ENCODE measurements at regions not wholly inside any gene's neighbourhood (a gene's known extent, or its start where the extent isn't known, plus 50 kb on each side); places are given as distances from the start of the nearest gene placed in this dataset.

DNA sequence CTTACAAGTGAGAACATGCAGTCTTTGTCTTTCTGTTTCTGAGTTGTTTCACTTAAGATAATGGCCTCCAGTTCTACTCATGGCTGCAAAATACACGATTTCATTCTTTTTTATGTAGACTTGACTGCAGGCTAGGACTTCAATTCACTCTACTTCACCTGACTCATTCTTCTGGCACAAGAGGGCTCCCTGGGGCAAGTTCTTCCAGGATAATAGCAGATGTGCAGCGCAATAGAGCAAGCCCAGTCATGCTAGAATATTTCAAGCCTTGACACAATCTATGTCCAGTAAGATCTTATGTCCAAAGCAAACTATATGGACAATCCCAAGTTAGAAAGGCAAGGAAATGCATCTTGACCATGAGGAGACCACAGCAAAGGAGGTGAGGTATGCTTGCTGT is 211.7 kb upstream of the GADL1 start:
- H3K79me2 ChIP-seq (ENCODE audit: insufficient read depth, low read length): no peaks in the 10 kb centered on the region
- H2AFZ ChIP-seq (ENCODE audit: low read length): no peak overlapping the region
- H3K9ac ChIP-seq (ENCODE audit: extremely low read depth, insufficient read length, low read length): no peak overlapping the region
- no peak overlapping the region for H3K4me3 Mint-ChIP-seq
- H2AK5ac ChIP-seq (ENCODE audit: insufficient read length, low read length): no peak overlapping the region
- no peak overlapping the region for H3K14ac ChIP-seq (ENCODE audit: insufficient read depth, low read length)
- no peak overlapping the region for H4K8ac ChIP-seq (replicated peaks; ENCODE audit: insufficient read length, low read depth, low read length)
- peaks cover 8 to 10% of the 10 kb centered on the region in 2 experiments; a peak in 3 of 5 replicates for H3K9me3 Mint-ChIP-seq
- no peak overlapping the region for H3K23ac ChIP-seq (ENCODE audit: insufficient read length, low read depth, low read length)
- H3K23me2 ChIP-seq (ENCODE audit: insufficient read length, low read depth, low read length, poor library complexity, severe bottlenecking): no peaks in the 10 kb centered on the region
- H3K27ac Mint-ChIP-seq: no peak overlapping the region; a peak in 1 of 7 replicates
- H3K36me3 Mint-ChIP-seq (ENCODE audit: insufficient read depth in 1 of 3, low read depth in 3 of 3): peaks cover 0 to 9% (median 6%) of the 10 kb centered on the region in 3 experiments; a peak in 5 of 7 replicates
- H3K9me3 ChIP-seq (ENCODE audit: control insufficient read depth, low read depth, low read length): no peaks in the 10 kb centered on the region
- H4K20me1 ChIP-seq (ENCODE audit: control insufficient read depth, insufficient read depth, insufficient read length): no peaks in the 10 kb centered on the region
- no peak overlapping the region for H4K5ac ChIP-seq (ENCODE audit: insufficient read length, low read depth, low read length)
- H3K27ac ChIP-seq (ENCODE audit: insufficient read length, low read depth, low read length): no peak overlapping the region
- TF ChIP-seq, protein P1, sequence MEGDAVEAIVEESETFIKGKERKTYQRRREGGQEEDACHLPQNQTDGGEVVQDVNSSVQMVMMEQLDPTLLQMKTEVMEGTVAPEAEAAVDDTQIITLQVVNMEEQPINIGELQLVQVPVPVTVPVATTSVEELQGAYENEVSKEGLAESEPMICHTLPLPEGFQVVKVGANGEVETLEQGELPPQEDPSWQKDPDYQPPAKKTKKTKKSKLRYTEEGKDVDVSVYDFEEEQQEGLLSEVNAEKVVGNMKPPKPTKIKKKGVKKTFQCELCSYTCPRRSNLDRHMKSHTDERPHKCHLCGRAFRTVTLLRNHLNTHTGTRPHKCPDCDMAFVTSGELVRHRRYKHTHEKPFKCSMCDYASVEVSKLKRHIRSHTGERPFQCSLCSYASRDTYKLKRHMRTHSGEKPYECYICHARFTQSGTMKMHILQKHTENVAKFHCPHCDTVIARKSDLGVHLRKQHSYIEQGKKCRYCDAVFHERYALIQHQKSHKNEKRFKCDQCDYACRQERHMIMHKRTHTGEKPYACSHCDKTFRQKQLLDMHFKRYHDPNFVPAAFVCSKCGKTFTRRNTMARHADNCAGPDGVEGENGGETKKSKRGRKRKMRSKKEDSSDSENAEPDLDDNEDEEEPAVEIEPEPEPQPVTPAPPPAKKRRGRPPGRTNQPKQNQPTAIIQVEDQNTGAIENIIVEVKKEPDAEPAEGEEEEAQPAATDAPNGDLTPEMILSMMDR (conservative IDR thresholded peaks at IDR 0.05): no peak
- no peak overlapping the region for H2BK15ac ChIP-seq (ENCODE audit: low read depth, low read length)
- H4K91ac ChIP-seq (ENCODE audit: insufficient read length, low read depth, low read length): no peak overlapping the region
- H2BK5ac ChIP-seq (ENCODE audit: insufficient read length, low read length): no peak overlapping the region
- no peaks in the 10 kb centered on the region for H3K4me1 ChIP-seq (ENCODE audit: insufficient read depth, low read length)
- H2BK120ac ChIP-seq (ENCODE audit: low read depth, low read length, poor library complexity, severe bottlenecking): no peak overlapping the region
- no peak overlapping the region for H3K56ac ChIP-seq (ENCODE audit: insufficient read length, low read depth, low read length)
- H3K27me3 Mint-ChIP-seq (ENCODE audit: low read depth): no peaks in the 10 kb centered on the region; the same call in 1 of the 2 replicates
- no peak overlapping the region for H2BK12ac ChIP-seq (ENCODE audit: insufficient read length, low read depth, low read length)
- DNase-seq: no peak
- H3K27me3 ChIP-seq (ENCODE audit: insufficient read depth, low read length): no peaks in the 10 kb centered on the region
- no peak overlapping the region for H2BK20ac ChIP-seq (ENCODE audit: low read depth, low read length, poor library complexity, severe bottlenecking)
- H3K18ac ChIP-seq (ENCODE audit: insufficient read length, low read depth, low read length): no peak overlapping the region
- no peak overlapping the region for H3K4me2 ChIP-seq (ENCODE audit: insufficient read depth, insufficient read length, low read length)
- no CpG with 5 or more reads among the region's 2 CpGs for WGBS (ENCODE audit: extremely low coverage, insufficient read length, low lambda C conversion rate)
- H3K4ac ChIP-seq (ENCODE audit: low read depth, low read length): no peak overlapping the region
- H3K79me1 ChIP-seq (ENCODE audit: insufficient read depth, low read depth, low read length, poor library complexity, severe bottlenecking): no peaks in the 10 kb centered on the region
- no peak overlapping the region for H3T11ph ChIP-seq (ENCODE audit: low read length)
- H3K4me1 Mint-ChIP-seq: peaks cover 8 to 13% of the 10 kb centered on the region in 2 experiments
